ENCODE measurements at regions not wholly inside any gene's neighbourhood (a gene's known extent, or its start where the extent isn't known, plus 50 kb on each side); places are given as distances from the start of the nearest gene placed in this dataset.
A peak's percentile ranks its signal among the peaks of the same experiment; 100 is the strongest.
"Not testable (repeated sequence)": the region's sequence is repeated elsewhere in the genome, so short reads cannot be mapped to it uniquely, and the experiment has no call there.

- H3K27ac ChIP-seq; H3K4me3 ChIP-seq; H3K9me3 ChIP-seq; H3K27me3 ChIP-seq; H3K36me3 ChIP-seq; H3K4me1 ChIP-seq; intact Hi-C loops (cut with DNase I; ENCODE audit: low total_unique reads); DNase-seq: not testable (repeated sequence)
Measured at GRCh38 chr2:87439617-87440204, 308.2 kb upstream of the PLGLB2 start.

DNA sequence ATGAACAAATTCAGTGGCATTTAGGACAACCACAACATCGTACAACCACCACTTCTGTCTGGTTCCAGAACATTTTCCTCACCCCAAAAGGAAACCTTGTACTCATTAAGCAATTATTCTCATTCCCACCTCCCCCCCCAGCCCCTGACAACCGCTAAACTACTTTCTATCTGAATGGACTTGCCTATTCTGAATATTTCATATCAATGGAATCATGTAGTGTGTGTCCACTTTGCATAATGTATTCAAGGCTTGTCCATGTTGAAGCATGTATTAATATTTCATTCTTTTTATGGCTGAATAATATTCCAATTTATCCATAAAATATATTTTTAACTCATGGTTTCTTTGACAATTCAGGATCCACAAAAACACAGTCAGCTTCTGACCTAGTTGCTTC lies 307.2 kb upstream of the PLGLB2 start:
- intact Hi-C loops (cut with DNase I; ENCODE audit: low total_unique reads); H3K4me3 ChIP-seq; H3K36me3 ChIP-seq; H3K4me1 ChIP-seq; DNase-seq; H3K27me3 ChIP-seq; H3K9me3 ChIP-seq; H3K27ac ChIP-seq: not testable (repeated sequence)

DNA sequence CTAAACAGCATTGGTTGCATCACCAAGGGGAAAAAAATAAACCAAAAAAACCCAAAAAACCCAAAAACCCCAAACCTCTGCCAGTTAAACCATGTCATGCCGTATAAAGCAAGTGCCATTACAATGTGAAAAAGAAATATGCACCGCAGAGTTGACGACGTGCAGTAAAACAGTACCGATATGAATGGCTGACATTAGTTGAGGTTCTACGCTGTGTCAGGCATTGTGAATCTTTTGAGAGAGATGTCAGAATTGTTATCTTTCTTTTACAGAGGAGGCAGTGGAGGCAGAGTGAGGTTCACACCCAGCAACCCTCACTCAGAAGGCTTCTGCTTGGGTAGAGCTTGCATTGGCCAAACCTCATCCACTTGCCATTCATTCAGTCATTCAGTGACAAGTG lies 306.5 kb upstream of the PLGLB2 start:
- H3K36me3 ChIP-seq; H3K9me3 ChIP-seq; DNase-seq; H3K4me3 ChIP-seq; H3K4me1 ChIP-seq; H3K27me3 ChIP-seq; H3K27ac ChIP-seq; intact Hi-C loops (cut with DNase I; ENCODE audit: low total_unique reads): not testable (repeated sequence)

GRCh38 chr2:87442983-87443577 lies 304.8 kb upstream of the PLGLB2 start:
- H3K27me3 ChIP-seq; H3K9me3 ChIP-seq; intact Hi-C loops (cut with DNase I; ENCODE audit: low total_unique reads); H3K4me3 ChIP-seq; H3K36me3 ChIP-seq; H3K27ac ChIP-seq; DNase-seq; H3K4me1 ChIP-seq: not testable (repeated sequence)

- H3K36me3 ChIP-seq; intact Hi-C loops (cut with DNase I; ENCODE audit: low total_unique reads); H3K4me3 ChIP-seq; H3K4me1 ChIP-seq; H3K27ac ChIP-seq; DNase-seq; H3K9me3 ChIP-seq; H3K27me3 ChIP-seq: not testable (repeated sequence)
Measured at GRCh38 chr2:87444951-87445350, 302.9 kb upstream of the PLGLB2 start.

DNA sequence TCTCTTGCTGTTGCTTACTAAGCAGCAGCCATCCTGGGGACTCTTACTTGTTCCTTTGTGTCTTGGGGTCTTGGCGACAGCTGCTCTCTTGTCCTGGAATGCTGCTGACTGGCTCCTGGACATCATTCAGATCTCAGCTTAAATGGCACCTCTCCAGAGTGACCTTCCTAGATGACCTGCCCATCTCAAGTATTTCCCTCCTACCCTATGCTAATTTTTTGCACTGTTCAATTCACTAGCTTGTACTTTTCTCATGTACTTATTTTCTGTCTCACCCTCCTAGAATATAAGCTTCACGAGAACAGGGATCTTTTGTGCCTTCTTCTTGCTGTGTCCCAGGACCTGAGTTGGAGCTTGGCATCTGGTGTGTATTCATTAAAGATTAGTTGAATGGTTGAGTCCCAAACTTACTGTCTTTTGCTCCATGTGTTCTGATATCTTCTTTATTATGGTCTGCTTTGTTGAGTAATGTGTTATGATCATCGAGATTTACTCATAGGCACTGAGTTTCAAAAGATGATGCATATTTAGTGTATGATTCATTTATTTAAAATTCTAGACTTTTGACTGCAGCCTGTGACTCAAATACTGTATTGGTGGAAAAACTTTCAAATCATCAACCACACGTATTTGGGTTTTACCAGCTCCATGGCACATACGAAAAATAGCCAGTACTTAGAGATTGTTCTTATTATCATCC lies 302.1 kb upstream of the PLGLB2 start:
- H3K4me3 ChIP-seq; H3K4me1 ChIP-seq; DNase-seq; H3K27me3 ChIP-seq; H3K36me3 ChIP-seq; intact Hi-C loops (cut with DNase I; ENCODE audit: low total_unique reads); H3K27ac ChIP-seq; H3K9me3 ChIP-seq: not testable (repeated sequence)

- H3K4me3 ChIP-seq; intact Hi-C loops (cut with DNase I; ENCODE audit: low total_unique reads); H3K9me3 ChIP-seq; H3K27ac ChIP-seq; H3K27me3 ChIP-seq; H3K36me3 ChIP-seq; H3K4me1 ChIP-seq; DNase-seq: not testable (repeated sequence)
Measured at GRCh38 chr2:87446313-87446696, 301.6 kb upstream of the PLGLB2 start.

- H3K4me1 ChIP-seq: peaks cover 0 to 24% (median 9%) of the 10 kb centered on the region in 4 donors
- H3K4me3 ChIP-seq; DNase-seq; H3K27ac ChIP-seq; intact Hi-C loops (cut with DNase I; ENCODE audit: low total_unique reads); H3K27me3 ChIP-seq; H3K36me3 ChIP-seq; H3K9me3 ChIP-seq: not testable (repeated sequence)
Measured at GRCh38 chr2:87449462-87449980, 298.4 kb upstream of the PLGLB2 start.

GRCh38 chr2:87452193-87452592 lies 295.7 kb upstream of the PLGLB2 start:
- H3K36me3 ChIP-seq; DNase-seq; H3K4me3 ChIP-seq; intact Hi-C loops (cut with DNase I; ENCODE audit: low total_unique reads); H3K9me3 ChIP-seq; H3K27me3 ChIP-seq: not testable (repeated sequence)
- Histone ChIP-seq H3K27ac (peak overlapping the region in 1 of 2 donors; percentile 58), H3K4me1 (peaks cover 0 to 25% (median 9%) of the 10 kb centered on the region in 4 donors)

DNA sequence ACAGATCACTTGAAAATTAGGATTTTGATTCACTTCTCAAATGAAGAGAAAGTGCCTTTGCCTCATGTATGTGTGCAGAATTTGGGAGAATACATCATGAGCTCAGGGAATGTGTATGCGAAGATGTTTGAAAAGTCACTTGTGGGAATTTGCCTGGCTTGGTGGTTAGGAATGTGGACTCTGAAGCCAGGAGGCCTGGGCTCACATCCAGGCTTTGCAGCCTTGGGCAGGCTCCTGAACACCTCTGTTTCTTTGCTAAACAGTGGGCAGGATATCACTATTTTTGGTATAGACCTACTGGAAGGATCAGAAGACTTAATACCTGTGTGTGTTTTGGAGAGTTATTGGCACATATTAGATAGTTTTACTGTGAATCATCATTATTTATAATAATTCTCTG lies 295.0 kb upstream of the PLGLB2 start:
- peak in 1 of 2 donors; percentile 70 for DNase-seq
- H3K4me3 ChIP-seq; H3K27me3 ChIP-seq; H3K36me3 ChIP-seq; H3K9me3 ChIP-seq; intact Hi-C loops (cut with DNase I; ENCODE audit: low total_unique reads): not testable (repeated sequence)
- Histone ChIP-seq H3K4me1 (peaks cover 0 to 25% (median 9%) of the 10 kb centered on the region in 4 donors), H3K27ac (peak overlapping the region in 1 of 2 donors; percentile 58)

DNA sequence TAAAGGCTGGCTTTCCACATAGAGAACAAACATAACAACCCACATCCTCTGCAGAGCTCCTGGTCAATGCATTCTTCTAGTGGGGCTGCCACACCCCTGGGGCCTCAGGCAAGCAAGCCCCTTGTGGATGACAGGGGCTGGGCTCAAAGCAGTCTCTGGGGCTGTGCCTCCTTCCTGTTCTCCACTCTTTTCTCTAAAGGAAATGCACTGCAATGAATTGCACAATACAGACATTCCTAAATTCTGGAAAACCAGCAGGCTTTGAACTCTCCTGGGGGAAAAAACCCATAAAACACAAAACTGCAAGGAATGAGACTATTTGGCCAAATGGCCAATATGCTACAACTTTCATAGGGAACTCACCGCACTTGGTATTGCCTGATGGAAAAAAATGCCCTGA lies 293.9 kb upstream of the PLGLB2 start:
- Histone ChIP-seq H3K4me1 (peaks cover 0 to 25% (median 10%) of the 10 kb centered on the region in 4 donors), H3K27ac (peak overlapping the region in 1 of 2 donors; percentile 55)
- H3K4me3 ChIP-seq; intact Hi-C loops (cut with DNase I; ENCODE audit: low total_unique reads); H3K27me3 ChIP-seq; H3K36me3 ChIP-seq; H3K9me3 ChIP-seq: not testable (repeated sequence)
- DNase-seq: peak in 1 of 2 donors; percentile 59

DNA sequence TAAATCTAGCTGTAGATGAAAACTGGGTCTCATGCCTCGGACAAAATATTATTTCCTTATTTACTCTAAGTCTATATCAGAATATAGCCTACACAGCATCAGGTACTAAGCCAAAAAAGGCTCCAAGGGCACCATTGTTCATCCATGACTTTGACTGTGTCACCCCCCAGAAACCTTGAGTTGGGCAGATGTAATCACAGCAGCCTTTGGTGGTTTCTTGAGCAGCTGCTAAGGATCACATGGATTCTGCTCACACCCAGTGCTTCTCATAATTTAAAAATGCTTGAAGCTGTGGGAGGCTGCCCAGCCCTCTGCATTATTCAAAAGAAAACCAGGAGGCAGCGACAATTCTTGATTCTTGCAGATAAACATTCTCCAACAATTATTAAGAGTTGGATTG lies 293.5 kb upstream of the PLGLB2 start:
- intact Hi-C loops (cut with DNase I; ENCODE audit: low total_unique reads); H3K36me3 ChIP-seq; H3K9me3 ChIP-seq; H3K4me3 ChIP-seq; H3K27me3 ChIP-seq; DNase-seq: not testable (repeated sequence)
- H3K27ac ChIP-seq: peak overlapping the region in 1 of 2 donors; percentile 55
- peaks cover 0 to 25% (median 10%) of the 10 kb centered on the region in 4 donors for H3K4me1 ChIP-seq

DNA sequence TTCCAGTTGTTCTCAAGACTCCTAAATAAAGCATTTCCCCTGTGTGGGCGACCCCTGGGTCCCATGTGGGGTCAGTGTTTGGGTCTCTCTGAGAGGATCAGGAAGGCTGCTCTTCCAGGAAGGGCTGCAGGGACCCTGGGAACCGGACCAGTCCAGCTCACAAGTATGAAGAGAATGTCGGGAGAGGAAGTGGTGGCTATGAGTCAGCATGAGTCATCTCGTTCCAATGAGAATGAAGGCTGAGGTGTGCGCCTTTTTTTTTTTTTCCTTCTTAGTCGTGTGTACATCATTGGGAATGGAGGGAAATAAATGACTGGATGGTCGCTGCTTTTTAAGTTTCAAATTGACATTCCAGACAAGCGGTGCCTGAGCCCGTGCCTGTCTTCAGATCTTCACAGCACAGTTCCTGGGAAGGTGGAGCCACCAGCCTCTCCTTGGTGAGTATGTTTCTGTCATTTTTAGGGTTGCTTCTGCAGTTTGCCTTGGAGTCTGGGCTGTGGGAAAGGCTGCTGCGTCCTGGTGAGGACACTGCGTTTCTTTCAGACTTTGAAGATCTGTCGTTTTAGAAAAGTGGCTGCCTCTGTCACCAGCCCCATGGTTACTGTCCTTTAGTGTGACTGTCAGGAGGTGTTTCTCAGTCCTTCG lies 292.6 kb upstream of the PLGLB2 start:
- Histone ChIP-seq H3K27ac (peak overlapping the region in 1 of 2 donors; percentile 65), H3K4me1 (peaks cover 0 to 25% (median 10%) of the 10 kb centered on the region in 4 donors), H3K4me3 (peak overlapping the region; percentile 48)
- H3K36me3 ChIP-seq; intact Hi-C loops (cut with DNase I; ENCODE audit: low total_unique reads); H3K27me3 ChIP-seq; DNase-seq; H3K9me3 ChIP-seq: not testable (repeated sequence)

DNA sequence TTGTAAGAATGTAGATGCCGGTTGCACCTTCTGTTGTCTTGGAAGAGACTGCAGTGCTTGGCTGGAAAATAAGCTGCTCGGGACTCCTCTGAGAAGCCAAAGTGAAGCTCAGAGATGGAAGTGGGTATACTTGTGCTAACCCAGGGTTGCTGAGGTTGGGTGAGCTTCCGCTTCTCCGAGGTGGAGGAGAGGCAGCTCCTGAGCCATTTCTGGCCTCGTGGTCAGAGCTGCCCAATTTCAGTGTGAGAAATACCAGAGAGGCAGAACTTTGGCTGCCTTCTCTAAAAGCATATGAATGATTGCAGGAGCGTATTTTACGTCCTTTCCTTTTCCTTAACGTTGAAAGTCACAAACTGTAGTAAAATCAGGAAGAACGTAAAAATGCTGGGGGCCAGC lies 292.0 kb upstream of the PLGLB2 start:
- intact Hi-C loops (cut with DNase I; ENCODE audit: low total_unique reads); H3K9me3 ChIP-seq; H3K27me3 ChIP-seq; H3K36me3 ChIP-seq; DNase-seq: not testable (repeated sequence)
- Histone ChIP-seq H3K27ac (peak overlapping the region in 1 of 2 donors; percentile 65), H3K4me3 (peak overlapping the region; percentile 48), H3K4me1 (peaks cover 0 to 25% (median 10%) of the 10 kb centered on the region in 4 donors)
